ENCODE measurements at regions not wholly inside any gene's neighbourhood (a gene's known extent, or its start where the extent isn't known, plus 50 kb on each side); places are given as distances from the start of the nearest gene placed in this dataset.

GRCh38 chr9:11257992-11258391, 645.2 kb upstream of the PTPRD start:
- CTCF ChIA-PET (ENCODE audit: unreplicated experiment) = no interaction called here
- H3K4me1 ChIP-seq (ENCODE audit: insufficient read depth, low read length, poor library complexity, severe bottlenecking) = no peaks in the 10 kb centered on the region
- intact Hi-C loops (cut with micrococcal nuclease; ENCODE audit: unreplicated experiment) = no loop called here
- H3K9me2 ChIP-seq (ENCODE audit: insufficient read depth, low read length) = no peaks in the 10 kb centered on the region
- no peak overlapping the region for H3K4me2 ChIP-seq (ENCODE audit: low read length)
- TF ChIP-seq CTCF (conservative IDR thresholded peaks at IDR 0.05; ENCODE audit: low read length) (no peak), EZH2phosphoT487 (IDR thresholded peaks at IDR 0.05; ENCODE audit: borderline replicate concordance, low read depth, low read length) (no peak)
- H4K20me1 ChIP-seq (ENCODE audit: insufficient read depth, low read length) = no peaks in the 10 kb centered on the region
- POLR2A ChIA-PET = no interaction called here
- no TSS peak for BruUV-seq (replicated peaks)
- H3K27ac ChIP-seq (ENCODE audit: low read depth, low read length, poor library complexity, severe bottlenecking) = no peak overlapping the region
- no peak for DNase-seq (ENCODE audit: low spot score)
- H3K36me3 ChIP-seq (ENCODE audit: insufficient read depth, low read length) = no peaks in the 10 kb centered on the region
- H2AFZ ChIP-seq (ENCODE audit: low read length) = no peak overlapping the region
- H3K79me2 ChIP-seq (ENCODE audit: insufficient read depth, low read depth, low read length) = no peaks in the 10 kb centered on the region
- H3K4me3 ChIP-seq (ENCODE audit: low read depth, low read length, poor library complexity, severe bottlenecking) = no peak overlapping the region
- no peaks in the 10 kb centered on the region for H3K9me3 ChIP-seq (ENCODE audit: low read length)

GRCh38 chr9:11269036-11269435, 656.2 kb upstream of the PTPRD start:
- H2AFZ ChIP-seq (ENCODE audit: low read length) = no peak overlapping the region
- TF ChIP-seq EZH2phosphoT487 (IDR thresholded peaks at IDR 0.05; ENCODE audit: borderline replicate concordance, low read depth, low read length) = no peak
- TF ChIP-seq CTCF (conservative IDR thresholded peaks at IDR 0.05; ENCODE audit: low read length) = no peak
- H4K20me1 ChIP-seq (ENCODE audit: insufficient read depth, low read length) = no peaks in the 10 kb centered on the region
- ChIA-PET CTCF (ENCODE audit: unreplicated experiment) (no interaction called here), POLR2A (no interaction called here)
- BruUV-seq (replicated peaks) = no TSS peak
- no peaks in the 10 kb centered on the region for H3K9me2 ChIP-seq (ENCODE audit: insufficient read depth, low read length)
- peak; percentile 11 for DNase-seq (ENCODE audit: low spot score)
- intact Hi-C loops (cut with micrococcal nuclease; ENCODE audit: unreplicated experiment) = no loop called here
- no peak overlapping the region for H3K4me3 ChIP-seq (ENCODE audit: low read depth, low read length, poor library complexity, severe bottlenecking)
- H3K9me3 ChIP-seq (ENCODE audit: low read length) = peaks cover 9% of the 10 kb centered on the region; the same call in 1 of the 2 replicates
- no peak overlapping the region for H3K4me2 ChIP-seq (ENCODE audit: low read length)
- no peaks in the 10 kb centered on the region for H3K4me1 ChIP-seq (ENCODE audit: insufficient read depth, low read length, poor library complexity, severe bottlenecking)
- no peaks in the 10 kb centered on the region for H3K36me3 ChIP-seq (ENCODE audit: insufficient read depth, low read length)
- no peaks in the 10 kb centered on the region for H3K79me2 ChIP-seq (ENCODE audit: insufficient read depth, low read depth, low read length)
- no peak overlapping the region for H3K27ac ChIP-seq (ENCODE audit: low read depth, low read length, poor library complexity, severe bottlenecking)

GRCh38 chr9:11275158-11275695, 662.4 kb upstream of the PTPRD start:
- H3K9me3 ChIP-seq (ENCODE audit: low read length) = no peaks in the 10 kb centered on the region
- CTCF ChIA-PET (ENCODE audit: unreplicated experiment) = no interaction called here
- TF ChIP-seq CTCF (conservative IDR thresholded peaks at IDR 0.05; ENCODE audit: low read length) (no peak), EZH2phosphoT487 (IDR thresholded peaks at IDR 0.05; ENCODE audit: borderline replicate concordance, low read depth, low read length) (no peak)
- H3K4me3 ChIP-seq (ENCODE audit: low read depth, low read length, poor library complexity, severe bottlenecking) = no peak overlapping the region
- H4K20me1 ChIP-seq (ENCODE audit: insufficient read depth, low read length) = no peaks in the 10 kb centered on the region
- H3K9me2 ChIP-seq (ENCODE audit: insufficient read depth, low read length) = no peaks in the 10 kb centered on the region
- no peak overlapping the region for H2AFZ ChIP-seq (ENCODE audit: low read length)
- no peak overlapping the region for H3K27ac ChIP-seq (ENCODE audit: low read depth, low read length, poor library complexity, severe bottlenecking)
- H3K4me1 ChIP-seq (ENCODE audit: insufficient read depth, low read length, poor library complexity, severe bottlenecking) = no peaks in the 10 kb centered on the region
- POLR2A ChIA-PET = no interaction called here
- no peak overlapping the region for H3K4me2 ChIP-seq (ENCODE audit: low read length)
- H3K36me3 ChIP-seq (ENCODE audit: insufficient read depth, low read length) = no peaks in the 10 kb centered on the region
- intact Hi-C loops (cut with micrococcal nuclease; ENCODE audit: unreplicated experiment) = no loop called here
- no TSS peak for BruUV-seq (replicated peaks)
- no peaks in the 10 kb centered on the region for H3K79me2 ChIP-seq (ENCODE audit: insufficient read depth, low read depth, low read length)
- no peak for DNase-seq (ENCODE audit: low spot score)

All from OCI-LY7 (cell line).